Body of pancreas (tissue), 4 donors: ENCODE measurements at regions not wholly inside any gene's neighbourhood (a gene's known extent, or its start where the extent isn't known, plus 50 kb on each side); places are given as distances from the start of the nearest gene placed in this dataset.

Experiments
- ATAC-seq: fragments of 150-250 bp; one replicate; pipeline ENCODE4 v1.9.1; 2016
- DNase-seq, 4 donors: peaks; one replicate each; pipeline ENCODE4 v3.0.0-alpha.2; 2019
- H3K27ac ChIP-seq, 4 donors: fragments of 200-600 bp; sonication (generic); 1 replicate in 3 of 4; 2 replicates in 1 of 4; pipeline versions ENCODE4 v1.5.1 to v1.6.1; 2016 to 2019; ENCODE audit warnings: mild to moderate bottlenecking in 1 of 4, mixed read lengths in 1 of 4, moderate library complexity in 1 of 4
- H3K27me3 ChIP-seq, 2 donors: fragments of 200-600 bp; sonication (generic); one replicate each; pipeline ENCODE4 v1.6.0; 2016; ENCODE audit warnings: mild to moderate bottlenecking in 1 of 2
- H3K36me3 ChIP-seq, 2 donors: fragments of 200-600 bp; sonication (generic); replicated peaks in 1 of 2; 2 replicates each; pipeline ENCODE4 v1.5.1; 2016; ENCODE audit warnings: low read depth in 2 of 2; ENCODE audit not compliant: insufficient read depth in 1 of 2
- H3K4me1 ChIP-seq: fragments of 200-600 bp; sonication (generic); one replicate; pipeline ENCODE4 v1.6.0; 2016
- H3K4me3 ChIP-seq, 2 donors: fragments of 200-600 bp; sonication (generic); 1 replicate in 1 of 2; 2 replicates in 1 of 2; pipeline ENCODE4 v1.5.1; 2016 to 2019
- H3K9me3 ChIP-seq, 3 donors: fragments of 200-600 bp; sonication (generic); 1 replicate in 2 of 3; 2 replicates in 1 of 3; pipeline ENCODE4 v1.5.1; 2016
- CTCF ChIP-seq, 7 experiments: fragments of 450-650 bp in 4 of 7; fragments of 200-600 bp in 3 of 7; sonication (generic) in 3 of 7; IDR thresholded peaks; one replicate each; pipeline ENCODE4 v1.5.1; 2016 to 2019; ENCODE audit warnings: antibody characterized with exemption in 7 of 7
- POLR2A ChIP-seq, 3 donors: fragments of 450-650 bp; IDR thresholded peaks; one replicate each; pipeline ENCODE4 v1.6.1; 2016; ENCODE audit warnings: antibody characterized with exemption in 3 of 3, mild to moderate bottlenecking in 2 of 3
- WGBS, 2 donors: methylation state at CpG; one replicate each; pipeline ENCODE4 v1.1.5; 2017; 5-methylcytosine and 5-hydroxymethylcytosine counted together
- intact Hi-C: fragments of 100-400 bp; cut with DNase I; formaldehyde crosslinking; loops from one replicate; pipeline ENCODE4 v1.15.1; 2023

- DNase-seq = peak in 3 of 4 donors; percentile 6 to 41 (median 16)
- no peaks in the 10 kb centered on the region for H3K27me3 ChIP-seq
- ATAC-seq = no peak
- H3K27ac ChIP-seq = no peak overlapping the region
- no peaks in the 10 kb centered on the region for H3K9me3 ChIP-seq
- no peak for TF ChIP-seq CTCF (IDR thresholded peaks at IDR 0.05)
- TF ChIP-seq POLR2A (IDR thresholded peaks at IDR 0.05) = no peak
- 9 to 10% methylated on average over 1 of the region's 1 CpG for WGBS, 2 donors
- intact Hi-C loops = no loop called here
- H3K4me1 ChIP-seq = no peaks in the 10 kb centered on the region
- H3K4me3 ChIP-seq = no peak overlapping the region
- H3K36me3 ChIP-seq = no peaks in the 10 kb centered on the region
Measured at GRCh38 chr7:12456506-12456905, 52.8 kb upstream of the VWDE start.

- no peaks in the 10 kb centered on the region for H3K27me3 ChIP-seq
- no peak for DNase-seq
- intact Hi-C loops = no loop called here
- no peaks in the 10 kb centered on the region for H3K36me3 ChIP-seq
- TF ChIP-seq CTCF (IDR thresholded peaks at IDR 0.05) = peak; percentile 11 to 56 (median 47)
- no peak for TF ChIP-seq POLR2A (IDR thresholded peaks at IDR 0.05)
- peak; percentile 74 for ATAC-seq
- no peak overlapping the region for H3K27ac ChIP-seq
- WGBS, 2 donors = 21 to 27% methylated on average over 4 of the region's 4 CpGs
- H3K4me1 ChIP-seq = no peaks in the 10 kb centered on the region
- H3K9me3 ChIP-seq = no peaks in the 10 kb centered on the region
- H3K4me3 ChIP-seq = no peak overlapping the region
Measured at GRCh38 chr7:12458520-12459131, 55.0 kb upstream of the VWDE start.

GRCh38 chr7:12467837-12468236 is 64.2 kb upstream of the VWDE start:
- Histone ChIP-seq H3K9me3 (no peaks in the 10 kb centered on the region), H3K4me3 (no peak overlapping the region), H3K36me3 (no peaks in the 10 kb centered on the region), H3K4me1 (no peaks in the 10 kb centered on the region), H3K27me3 (no peaks in the 10 kb centered on the region), H3K27ac (no peak overlapping the region)
- ATAC-seq = no peak
- 51 to 58% methylated on average over 1 of the region's 1 CpG for WGBS, 2 donors
- intact Hi-C loops = no loop called here
- no peak for DNase-seq
- TF ChIP-seq CTCF (IDR thresholded peaks at IDR 0.05) (no peak), POLR2A (IDR thresholded peaks at IDR 0.05) (no peak)

- no peaks in the 10 kb centered on the region for H3K36me3 ChIP-seq
- TF ChIP-seq CTCF (IDR thresholded peaks at IDR 0.05) = no peak
- TF ChIP-seq POLR2A (IDR thresholded peaks at IDR 0.05) = no peak
- H3K4me3 ChIP-seq = no peak overlapping the region
- intact Hi-C loops = no loop called here
- 64 to 74% methylated on average over 5 of the region's 5 CpGs for WGBS, 2 donors
- DNase-seq = no peak
- H3K27ac ChIP-seq = no peak overlapping the region
- no peak for ATAC-seq
- no peaks in the 10 kb centered on the region for H3K9me3 ChIP-seq
- H3K27me3 ChIP-seq = no peaks in the 10 kb centered on the region
- H3K4me1 ChIP-seq = no peaks in the 10 kb centered on the region
Measured at GRCh38 chr7:12469568-12469967, 65.9 kb upstream of the VWDE start.

- 92% methylated on average over 29 of the region's 29 CpGs for WGBS, 2 donors
- Histone ChIP-seq H3K4me3 (no peak overlapping the region), H3K9me3 (no peaks in the 10 kb centered on the region), H3K36me3 (no peaks in the 10 kb centered on the region), H3K4me1 (no peaks in the 10 kb centered on the region), H3K27ac (no peak overlapping the region), H3K27me3 (no peaks in the 10 kb centered on the region)
- intact Hi-C loops = no loop called here
- no peak for TF ChIP-seq POLR2A (IDR thresholded peaks at IDR 0.05)
- no peak for TF ChIP-seq CTCF (IDR thresholded peaks at IDR 0.05)
- DNase-seq = no peak
- ATAC-seq = no peak
Measured at GRCh38 chr7:12470930-12471329, 67.3 kb upstream of the VWDE start.
